SHP77 (cell line): ENCODE measurements at regions not wholly inside any gene's neighbourhood (a gene's known extent, or its start where the extent isn't known, plus 50 kb on each side); places are given as distances from the start of the nearest gene placed in this dataset.

ENCODE experiments used
- DNase-seq, 2 experiments: peaks; one replicate each; lab custom pipeline; 2025; lab: John Stamatoyannopoulos, UW

- DNase-seq, result no peak
These were observed 69.7 kb upstream of the CAB39 start for GRCh38 chr2:230642966-230643365.

DNA sequence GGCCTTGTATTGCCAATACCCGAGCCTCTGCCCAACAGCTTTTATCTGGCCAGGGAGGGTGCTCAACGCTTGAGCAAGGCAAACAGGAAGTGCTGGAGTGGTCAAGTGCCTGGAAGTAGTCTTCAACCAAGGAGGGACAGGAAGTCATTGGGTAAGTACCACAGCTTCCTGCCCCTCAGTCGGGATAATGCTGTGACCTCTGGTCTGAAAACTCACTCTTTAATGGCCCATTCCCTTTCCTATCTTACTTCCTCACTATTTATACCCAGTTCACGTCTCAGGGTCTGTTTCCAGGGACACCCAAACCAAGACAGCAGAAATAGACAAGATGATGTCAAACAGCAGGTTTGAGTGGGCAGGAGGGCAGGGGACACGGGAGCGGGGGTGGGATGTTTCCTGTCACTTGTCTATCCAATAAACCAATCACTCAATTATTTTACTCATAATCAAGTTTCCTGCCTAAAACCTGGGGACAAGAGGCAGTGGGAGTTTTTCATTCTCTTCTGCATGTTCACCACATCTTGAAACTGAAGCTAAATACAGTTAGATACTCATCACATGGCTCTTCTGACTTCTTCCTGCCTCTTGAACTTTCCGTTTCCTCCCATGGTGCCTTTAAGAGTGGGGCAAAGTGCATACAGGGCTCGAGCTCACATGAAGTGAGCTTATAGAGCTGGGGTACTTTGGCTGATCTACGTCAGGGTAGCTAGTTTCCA lies 68.9 kb upstream of the CAB39 start:
- DNase-seq, result peak in 1 of 2 experiments; percentile 19

DNA sequence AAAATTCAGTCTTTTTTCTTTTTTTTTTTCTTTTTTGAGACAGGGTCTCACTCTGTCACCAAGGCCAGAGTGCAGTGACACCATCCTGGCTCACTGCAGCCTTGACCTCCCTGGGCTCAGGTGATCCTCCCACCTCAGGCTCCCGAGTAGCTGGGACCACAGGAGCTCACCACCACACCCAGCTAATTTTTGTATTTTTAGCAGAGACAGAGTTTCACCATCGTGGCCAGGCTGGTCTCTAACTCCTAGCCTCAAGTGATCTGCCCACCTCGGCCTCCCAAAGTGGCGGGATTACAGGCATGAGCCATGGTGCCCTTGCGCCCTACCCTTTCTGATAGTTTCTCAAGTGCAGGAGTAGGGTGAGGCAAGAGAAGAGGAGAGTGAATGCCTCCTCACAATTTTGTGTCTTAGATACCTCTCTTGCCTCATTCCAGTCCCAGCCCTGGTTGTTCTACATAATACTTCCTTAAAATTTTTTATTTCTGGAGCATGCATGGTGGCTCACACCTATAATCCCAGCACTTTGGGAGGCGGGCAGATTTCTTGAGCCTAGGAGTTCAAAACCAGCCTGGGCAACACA lies 68.2 kb upstream of the CAB39 start:
- no peak for DNase-seq

DNA sequence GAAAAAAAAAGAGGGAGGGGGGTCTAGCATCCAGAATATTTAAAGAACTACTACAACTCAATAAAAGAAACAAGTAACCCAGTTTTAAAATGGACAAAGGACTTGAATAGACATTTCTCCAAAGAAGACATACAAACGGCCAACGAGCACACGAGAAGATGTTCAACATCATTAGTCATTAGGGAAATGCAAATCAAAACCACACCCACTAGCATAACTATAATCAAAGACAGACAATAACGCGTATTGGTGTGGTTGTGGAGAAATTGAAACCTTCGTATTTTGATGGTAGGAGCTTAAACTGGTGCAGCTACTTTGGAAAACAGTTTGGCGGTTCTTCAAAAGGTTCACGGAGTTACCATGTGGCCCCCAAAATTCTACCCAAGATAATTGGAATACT lies 64.3 kb upstream of the CAB39 start:
- DNase-seq, result no peak

GRCh38 chr2:230650585-230651137 lies 62.0 kb upstream of the CAB39 start:
- no peak for DNase-seq

GRCh38 chr2:230654057-230654456 lies 58.6 kb upstream of the CAB39 start:
- DNase-seq, result no peak

- no peak for DNase-seq
These were observed 55.2 kb upstream of the CAB39 start for GRCh38 chr2:230657462-230657861.

GRCh38 chr2:230657906-230658305 lies 54.7 kb upstream of the CAB39 start:
- DNase-seq, result no peak

DNA sequence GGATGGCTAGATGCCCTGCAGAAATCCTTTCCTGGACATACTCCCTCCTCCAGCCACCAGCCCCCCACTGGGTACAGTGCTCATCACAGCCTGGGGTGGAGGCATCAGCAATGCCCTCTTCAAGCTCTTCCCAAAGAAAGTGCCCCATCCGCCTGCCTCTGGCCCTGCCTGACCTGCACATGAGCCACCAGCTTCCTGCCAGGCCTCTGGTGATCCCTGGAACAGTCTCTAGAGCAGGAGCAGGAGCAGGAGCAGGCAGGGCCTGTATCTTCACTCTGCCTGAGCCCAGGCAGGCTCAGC lies 54.1 kb upstream of the CAB39 start:
- DNase-seq, result no peak

GRCh38 chr2:230658877-230659652 lies 53.6 kb upstream of the CAB39 start:
- no peak for DNase-seq

- DNase-seq, result no peak
These were observed 52.2 kb upstream of the CAB39 start for GRCh38 chr2:230660294-230661060.

DNA sequence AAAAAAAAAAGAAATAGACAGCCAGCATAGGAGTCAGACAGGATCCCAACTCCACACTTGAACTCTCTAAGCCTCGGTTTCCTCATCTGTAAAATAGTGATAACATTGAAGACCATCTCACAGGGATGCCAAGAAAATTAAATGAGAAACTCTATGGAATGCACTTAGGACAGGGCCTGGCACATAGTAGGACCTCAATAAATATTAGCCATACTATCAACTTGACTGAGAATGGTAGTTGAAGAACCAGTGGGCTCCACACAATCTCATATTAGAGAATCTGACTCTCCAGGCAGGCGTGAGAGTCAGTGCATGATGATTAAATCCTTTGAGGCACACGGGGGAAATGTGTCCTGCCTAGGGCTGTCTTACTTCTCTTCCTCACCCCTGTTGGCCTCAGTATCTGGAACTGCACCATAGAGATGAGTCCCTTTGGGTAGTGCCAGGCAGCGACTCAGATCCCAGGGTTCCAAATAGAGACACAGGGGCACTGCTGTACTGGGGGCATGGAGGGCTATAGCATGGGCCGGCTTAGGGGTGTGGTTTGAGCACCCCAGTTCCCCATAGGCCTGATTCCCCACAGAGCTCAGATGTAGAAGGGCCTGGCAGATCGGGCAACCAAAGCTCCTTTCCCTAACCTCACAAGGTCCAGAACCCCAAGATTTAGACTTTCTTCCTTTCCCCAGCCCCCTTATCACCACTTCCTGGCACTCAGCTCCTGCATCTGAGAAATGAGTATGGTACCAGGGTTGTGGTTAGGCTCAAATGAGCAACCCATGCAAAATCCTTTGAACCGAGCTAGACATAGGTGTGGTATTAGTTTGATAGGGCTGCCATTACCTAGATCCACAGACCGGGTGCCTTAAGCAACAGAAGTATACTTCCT lies 51.3 kb upstream of the CAB39 start:
- no peak for DNase-seq
